ENCODE measurements at regions not wholly inside any gene's neighbourhood (a gene's known extent, or its start where the extent isn't known, plus 50 kb on each side); places are given as distances from the start of the nearest gene placed in this dataset.

DNA sequence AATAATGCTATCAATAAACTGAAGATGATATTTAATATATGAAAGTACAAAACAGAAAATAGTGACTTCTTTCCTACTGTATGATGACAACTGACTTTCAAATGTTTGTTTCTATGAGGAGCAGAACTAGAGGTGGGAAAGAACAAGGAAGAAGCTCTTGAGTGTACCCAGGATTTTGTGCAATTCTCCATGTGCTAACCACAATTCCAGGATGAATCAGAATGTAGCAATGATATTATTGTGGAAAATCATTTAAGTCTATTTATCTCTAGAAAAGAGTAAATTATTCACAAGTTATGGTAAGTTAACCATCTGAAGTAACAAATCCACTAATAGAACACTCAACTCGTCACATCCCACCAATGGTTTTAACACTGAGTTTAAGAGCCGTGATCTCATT lies 324.1 kb upstream of the EMCN start:
- TF ChIP-seq CTCF (IDR thresholded peaks at IDR 0.05): no peak

DNA sequence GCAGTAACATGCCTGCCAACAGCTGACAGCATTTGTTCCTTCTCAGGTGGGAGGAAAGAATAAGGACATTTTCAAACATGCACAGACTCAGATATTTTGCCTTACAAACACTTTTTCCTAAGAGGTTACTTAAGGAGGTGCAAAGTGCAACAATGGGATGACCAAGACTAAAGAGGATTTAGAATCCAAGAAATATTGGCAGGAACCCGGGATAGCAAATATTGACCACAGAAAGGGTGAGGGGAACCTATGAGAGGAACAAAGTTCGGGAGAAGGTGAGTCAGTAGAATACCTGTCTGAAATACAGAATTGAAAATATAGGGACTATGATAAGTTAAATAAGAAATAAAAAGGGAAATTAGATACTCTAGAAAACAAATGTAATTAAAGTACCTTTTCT lies 321.9 kb upstream of the EMCN start:
- no peak for TF ChIP-seq CTCF (IDR thresholded peaks at IDR 0.05)

GRCh38 chr4:100838286-100838685 lies 320.5 kb upstream of the EMCN start:
- TF ChIP-seq CTCF (IDR thresholded peaks at IDR 0.05): no peak

DNA sequence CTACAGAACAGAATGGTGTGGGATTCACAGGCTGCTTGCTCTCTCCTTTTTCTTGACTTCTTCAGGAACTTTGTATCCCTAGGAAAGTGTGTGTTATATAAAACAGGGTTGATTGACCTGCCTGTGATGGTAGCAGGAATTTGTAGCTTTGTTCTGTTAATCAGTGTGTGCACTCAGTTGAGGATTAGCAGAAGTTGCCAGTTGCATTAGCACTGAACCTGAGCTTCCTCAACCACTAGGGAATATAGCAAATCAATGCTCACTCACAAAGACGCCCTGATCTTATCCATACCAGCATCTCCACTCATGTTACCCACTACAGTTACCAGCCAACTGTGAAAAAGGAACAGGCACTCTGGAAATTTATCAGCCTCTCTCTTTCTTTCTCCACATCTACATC lies 319.1 kb upstream of the EMCN start:
- TF ChIP-seq CTCF (IDR thresholded peaks at IDR 0.05): no peak

GRCh38 chr4:100834616-100835015 lies 316.8 kb upstream of the EMCN start:
- TF ChIP-seq CTCF (IDR thresholded peaks at IDR 0.05): no peak

DNA sequence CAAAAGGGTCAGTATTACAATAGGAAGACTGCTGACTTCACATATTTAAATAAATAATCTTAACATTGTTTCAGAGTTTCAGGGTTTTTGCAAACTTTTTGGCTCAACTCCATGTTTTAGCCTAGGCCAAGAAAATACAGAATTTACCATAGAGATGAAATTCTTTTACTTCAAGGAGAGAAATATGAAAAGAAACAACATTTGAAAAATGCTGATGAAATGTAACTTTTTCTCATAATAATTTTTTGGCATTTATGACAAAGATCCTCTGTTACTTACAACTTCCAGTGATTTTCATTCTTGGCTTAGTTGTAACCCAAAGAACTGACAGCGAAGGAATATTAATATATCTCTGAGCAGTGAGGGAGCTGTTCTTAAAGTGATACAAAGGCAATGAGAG lies 316.1 kb upstream of the EMCN start:
- TF ChIP-seq CTCF (IDR thresholded peaks at IDR 0.05): no peak

DNA sequence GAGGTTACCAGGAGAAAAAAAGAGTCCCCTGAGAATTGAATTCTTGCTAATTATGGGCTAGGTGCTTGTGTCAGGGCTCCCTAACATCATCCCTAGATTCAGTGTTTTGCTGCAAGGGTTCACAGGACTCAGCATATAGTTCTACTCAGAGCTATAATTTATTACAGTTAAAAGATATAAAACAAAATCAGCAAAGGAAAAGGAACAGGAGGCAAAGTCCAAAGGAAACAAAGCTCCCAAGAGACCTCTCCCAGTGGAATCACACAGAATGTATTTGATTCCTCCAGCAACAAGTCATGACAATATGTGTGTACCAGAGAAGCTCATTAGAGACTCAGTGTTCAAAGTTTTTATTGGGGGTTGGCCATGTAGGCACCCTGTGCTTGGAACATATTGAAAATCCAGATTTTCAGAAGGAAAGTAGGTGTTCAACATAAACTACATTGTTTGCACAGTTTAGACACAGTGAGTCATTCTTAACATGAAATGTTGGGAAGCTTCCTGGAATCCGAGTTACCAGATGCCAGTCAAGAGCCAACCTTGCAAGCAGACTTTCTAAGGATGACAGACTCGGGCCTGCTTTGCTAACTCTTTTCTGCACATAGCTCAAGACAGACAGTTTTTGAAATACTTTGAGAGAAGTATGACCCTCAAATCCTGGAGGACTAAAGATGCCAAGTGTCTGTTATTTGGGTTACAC lies 311.3 kb upstream of the EMCN start:
- no peak for TF ChIP-seq CTCF (IDR thresholded peaks at IDR 0.05)

DNA sequence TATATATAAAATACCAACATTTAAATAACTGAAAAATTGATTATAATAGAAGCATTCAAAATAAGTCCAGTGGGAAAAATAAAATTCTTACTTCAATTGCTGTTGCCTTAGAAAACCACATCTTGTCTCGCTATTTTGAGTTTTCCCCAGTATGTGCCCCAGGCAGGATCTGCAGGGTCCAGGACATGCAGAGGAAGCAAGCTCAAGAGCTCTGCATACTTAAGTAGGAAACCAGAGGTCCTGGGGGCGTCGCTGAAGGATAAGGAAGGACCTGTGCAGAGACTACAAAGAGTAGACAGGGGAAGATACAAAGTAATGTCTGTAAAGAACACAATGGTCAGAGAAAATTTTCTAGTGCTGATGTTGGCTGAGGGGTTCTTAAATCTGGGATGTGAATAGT lies 310.5 kb upstream of the EMCN start:
- TF ChIP-seq CTCF (IDR thresholded peaks at IDR 0.05): no peak

Measured in LNCAP (cell line).